Dedifferentiated amniotic fluid mesenchymal stem cell (primary cell): ENCODE measurements at regions not wholly inside any gene's neighbourhood (a gene's known extent, or its start where the extent isn't known, plus 50 kb on each side); places are given as distances from the start of the nearest gene placed in this dataset.

Source experiments
- DNase-seq: peaks from one replicate; pipeline ENCODE4 v3.0.0-alpha.2; 2016; ENCODE audit errors: extremely low spot score

GRCh38 chr13:95447814-95448213, 104.7 kb upstream of the CLDN10 start:
- DNase-seq = no peak

GRCh38 chr13:95451656-95452055, 100.9 kb upstream of the CLDN10 start:
- no peak for DNase-seq

- no peak for DNase-seq
Measured at GRCh38 chr13:95452375-95452774, 100.1 kb upstream of the CLDN10 start.

- DNase-seq = no peak
Measured at GRCh38 chr13:95455782-95456181, 96.7 kb upstream of the CLDN10 start.

GRCh38 chr13:95456815-95457214, 95.7 kb upstream of the CLDN10 start:
- no peak for DNase-seq

- no peak for DNase-seq
Measured at GRCh38 chr13:95457294-95457693, 95.2 kb upstream of the CLDN10 start.

- DNase-seq = no peak
Measured at GRCh38 chr13:95462801-95463200, 89.7 kb upstream of the CLDN10 start.

- DNase-seq = no peak
Measured at GRCh38 chr13:95463531-95463930, 89.0 kb upstream of the CLDN10 start.

GRCh38 chr13:95470574-95471366, 81.8 kb upstream of the CLDN10 start:
- no peak for DNase-seq

GRCh38 chr13:95471960-95472359, 80.6 kb upstream of the CLDN10 start:
- DNase-seq = no peak

GRCh38 chr13:95474992-95475391, 77.5 kb upstream of the CLDN10 start:
- DNase-seq = no peak

GRCh38 chr13:95477187-95477586, 75.3 kb upstream of the CLDN10 start:
- DNase-seq = no peak

- no peak for DNase-seq
Measured at GRCh38 chr13:95479731-95480130, 72.8 kb upstream of the CLDN10 start.

- DNase-seq = no peak
Measured at GRCh38 chr13:95480131-95480545, 72.4 kb upstream of the CLDN10 start.

- no peak for DNase-seq
Measured at GRCh38 chr13:95480791-95481780, 71.4 kb upstream of the CLDN10 start.

GRCh38 chr13:95484052-95484451, 68.5 kb upstream of the CLDN10 start:
- no peak for DNase-seq

GRCh38 chr13:95485045-95485517, 67.4 kb upstream of the CLDN10 start:
- no peak for DNase-seq

- DNase-seq = no peak
Measured at GRCh38 chr13:95485518-95486144, 66.9 kb upstream of the CLDN10 start.

- DNase-seq = no peak
Measured at GRCh38 chr13:95492044-95492801, 60.3 kb upstream of the CLDN10 start.

GRCh38 chr13:95494082-95494681, 58.3 kb upstream of the CLDN10 start:
- DNase-seq = peak; percentile 67

GRCh38 chr13:95496485-95496884, 56.0 kb upstream of the CLDN10 start:
- DNase-seq = no peak
